Skin of body (tissue), 1 donor: ENCODE measurements at regions not wholly inside any gene's neighbourhood (a gene's known extent, or its start where the extent isn't known, plus 50 kb on each side); places are given as distances from the start of the nearest gene placed in this dataset.

ENCODE experiments used
- DNase-seq: peaks from one replicate; lab custom pipeline; 2025; lab: John Stamatoyannopoulos, UW

- no peak for DNase-seq
Measured at GRCh38 chr13:21757763-21758162, 86.9 kb downstream of the FGF9 start.

DNA sequence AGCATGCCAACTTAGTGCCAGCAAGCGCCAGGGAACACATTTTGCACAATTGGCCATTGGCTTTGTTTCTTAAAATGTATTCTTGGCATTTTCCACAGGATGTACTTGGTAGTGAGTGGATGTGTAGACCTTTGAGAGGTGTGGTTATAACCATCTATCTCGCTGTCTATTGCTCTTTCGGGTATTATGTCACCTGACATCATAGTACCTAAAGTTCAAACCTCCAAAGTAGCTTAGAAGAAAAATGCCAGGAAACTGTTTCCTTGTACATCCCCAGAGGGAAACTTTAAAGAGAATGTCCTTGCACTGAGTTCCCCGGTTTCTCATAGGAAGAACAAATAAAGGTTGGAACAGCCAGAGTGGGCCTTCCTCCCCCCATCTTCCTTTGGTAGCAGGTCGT, 87.6 kb downstream of the FGF9 start:
- no peak for DNase-seq

- DNase-seq: no peak
Measured at GRCh38 chr13:21759463-21759862, 88.6 kb downstream of the FGF9 start.

- no peak for DNase-seq
Measured at GRCh38 chr13:21759911-21760310, 89.0 kb downstream of the FGF9 start.

- DNase-seq: no peak
Measured at GRCh38 chr13:21761770-21762169, 90.9 kb downstream of the FGF9 start.

GRCh38 chr13:21762512-21762911, 91.6 kb downstream of the FGF9 start:
- DNase-seq: no peak

GRCh38 chr13:21767032-21767431, 96.2 kb downstream of the FGF9 start:
- no peak for DNase-seq

- DNase-seq: no peak
Measured at GRCh38 chr13:21771075-21771474, 100.2 kb downstream of the FGF9 start.

DNA sequence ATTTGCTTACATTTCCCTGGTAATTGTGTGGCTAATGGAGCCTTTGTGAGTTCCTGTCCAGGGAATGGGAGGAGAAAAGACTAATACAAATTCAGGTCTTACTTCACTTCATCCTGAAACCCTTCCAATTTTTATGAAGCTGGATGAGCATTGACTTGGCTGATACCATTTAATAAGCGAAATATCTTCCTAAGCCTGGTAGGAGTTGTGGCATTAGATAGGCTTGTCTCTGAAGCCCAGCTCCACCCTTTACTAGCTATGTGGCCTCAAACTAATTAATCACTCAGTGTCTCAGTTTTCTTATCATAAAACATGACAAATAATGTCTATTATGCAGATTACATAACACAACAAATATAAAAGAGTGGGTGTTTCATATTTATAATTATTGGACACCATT, 106.3 kb downstream of the FGF9 start:
- DNase-seq: no peak

- no peak for DNase-seq
Measured at GRCh38 chr13:21777813-21778212, 106.9 kb downstream of the FGF9 start.

GRCh38 chr13:21782736-21783135, 111.9 kb downstream of the FGF9 start:
- no peak for DNase-seq

DNA sequence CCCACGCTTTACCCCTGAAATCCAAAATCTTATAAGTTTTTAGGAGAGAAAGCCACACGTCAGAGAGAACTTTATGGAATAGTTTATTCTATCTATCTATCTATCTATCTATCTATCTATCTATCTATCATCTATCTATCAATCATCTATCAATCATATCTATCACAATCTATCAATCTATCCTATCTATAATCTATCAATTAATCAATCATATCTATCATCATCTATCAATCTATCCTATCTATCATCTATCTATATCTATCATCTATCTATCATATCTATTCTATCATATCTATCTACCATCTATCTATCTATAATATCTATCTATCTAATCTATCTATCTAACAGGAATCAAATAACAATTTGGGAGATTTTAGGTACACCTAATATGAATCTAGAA, 115.1 kb downstream of the FGF9 start:
- DNase-seq: no peak

- no peak for DNase-seq
Measured at GRCh38 chr13:21796066-21796465, 125.2 kb downstream of the FGF9 start.

- DNase-seq: no peak
Measured at GRCh38 chr13:21796775-21797514, 126.1 kb downstream of the FGF9 start.

DNA sequence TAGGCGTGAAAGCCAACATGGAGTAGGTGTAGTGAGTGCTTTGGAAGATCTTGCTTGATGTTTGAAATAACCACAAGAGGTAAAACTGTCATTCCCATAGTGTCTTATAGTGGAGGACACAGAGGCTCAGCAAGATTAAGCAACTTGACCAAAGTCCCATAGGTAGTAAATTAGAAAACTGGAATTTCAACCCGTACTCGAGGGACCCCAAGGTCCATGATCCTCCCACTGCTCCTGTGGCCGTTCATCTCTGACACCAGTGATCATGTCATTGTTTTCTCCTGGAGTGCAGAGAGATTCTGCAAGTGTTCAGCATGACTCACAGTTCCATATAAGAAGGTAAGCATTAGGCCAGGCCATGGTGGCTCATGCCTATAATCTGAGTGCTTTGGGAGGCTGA, 126.9 kb downstream of the FGF9 start:
- no peak for DNase-seq

- DNase-seq: no peak
Measured at GRCh38 chr13:21798181-21798580, 127.3 kb downstream of the FGF9 start.

DNA sequence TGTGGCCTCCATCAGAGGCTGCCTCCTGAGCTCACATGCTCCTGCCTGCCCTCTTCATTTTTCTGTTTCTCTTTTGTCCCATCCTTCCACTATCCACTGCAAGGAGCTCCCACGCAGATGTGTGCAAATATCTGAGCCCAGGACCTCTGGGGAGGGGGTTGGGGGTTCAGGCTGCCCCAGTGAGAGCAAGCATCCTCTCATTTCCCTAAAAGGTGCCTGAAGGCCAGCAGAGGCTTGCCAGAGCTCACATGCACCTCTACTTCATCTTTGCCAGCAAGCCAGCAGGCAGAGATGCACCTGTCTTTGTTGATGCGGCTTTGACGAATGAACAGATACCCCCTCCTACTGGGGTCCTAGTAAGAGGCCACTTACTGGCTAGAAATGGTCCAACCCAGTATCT, 128.8 kb downstream of the FGF9 start:
- DNase-seq: no peak

GRCh38 chr13:21800837-21801616, 130.2 kb downstream of the FGF9 start:
- no peak for DNase-seq

GRCh38 chr13:21805733-21806132, 134.9 kb downstream of the FGF9 start:
- no peak for DNase-seq

DNA sequence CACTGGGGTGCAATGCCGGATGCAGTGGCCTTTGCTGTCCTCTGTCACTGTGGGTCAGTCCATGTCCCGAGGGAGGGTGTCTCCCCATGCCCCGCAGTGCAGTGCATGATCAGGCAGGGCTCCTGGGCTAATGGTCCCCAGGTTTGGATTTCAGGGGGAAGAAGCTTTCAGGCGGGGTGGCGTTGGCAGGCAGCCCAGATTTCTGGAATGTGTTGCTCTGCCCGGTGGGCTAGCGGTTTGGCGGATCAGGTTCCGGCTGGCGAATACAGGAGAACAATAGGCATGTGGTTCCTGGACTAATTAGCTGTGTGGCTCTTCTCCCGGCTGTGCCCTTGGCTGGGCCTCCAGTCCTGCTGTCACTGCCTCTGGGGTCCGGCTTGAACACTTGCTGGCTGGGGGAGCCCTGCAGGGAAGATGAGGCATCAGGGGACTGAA, 141.3 kb downstream of the FGF9 start:
- DNase-seq: no peak

GRCh38 chr13:21813110-21813509, 142.2 kb downstream of the FGF9 start:
- no peak for DNase-seq

- no peak for DNase-seq
Measured at GRCh38 chr13:21813844-21814243, 143.0 kb downstream of the FGF9 start.

DNA sequence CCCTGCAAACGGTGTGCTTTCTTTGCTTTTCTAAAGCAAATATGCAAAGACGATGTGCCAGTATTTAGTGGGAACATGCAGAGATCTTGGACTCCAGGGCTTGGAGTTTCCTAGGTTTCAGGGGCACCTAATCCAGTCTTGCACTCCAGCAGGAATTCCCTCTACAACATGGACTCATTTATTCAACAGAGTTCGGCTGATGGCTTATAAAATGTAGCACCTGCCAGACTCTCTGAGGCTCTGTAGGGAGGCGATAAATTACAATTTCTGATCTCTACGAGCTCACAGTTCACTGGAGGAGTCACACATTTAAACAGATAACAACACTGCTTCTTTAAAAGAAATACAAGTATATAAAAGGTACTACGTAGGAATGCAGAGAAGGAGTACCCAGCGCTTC, 143.7 kb downstream of the FGF9 start:
- no peak for DNase-seq
